ENCODE measurements at regions not wholly inside any gene's neighbourhood (a gene's known extent, or its start where the extent isn't known, plus 50 kb on each side); places are given as distances from the start of the nearest gene placed in this dataset.
A peak's percentile ranks its signal among the peaks of the same experiment; 100 is the strongest.

DNA sequence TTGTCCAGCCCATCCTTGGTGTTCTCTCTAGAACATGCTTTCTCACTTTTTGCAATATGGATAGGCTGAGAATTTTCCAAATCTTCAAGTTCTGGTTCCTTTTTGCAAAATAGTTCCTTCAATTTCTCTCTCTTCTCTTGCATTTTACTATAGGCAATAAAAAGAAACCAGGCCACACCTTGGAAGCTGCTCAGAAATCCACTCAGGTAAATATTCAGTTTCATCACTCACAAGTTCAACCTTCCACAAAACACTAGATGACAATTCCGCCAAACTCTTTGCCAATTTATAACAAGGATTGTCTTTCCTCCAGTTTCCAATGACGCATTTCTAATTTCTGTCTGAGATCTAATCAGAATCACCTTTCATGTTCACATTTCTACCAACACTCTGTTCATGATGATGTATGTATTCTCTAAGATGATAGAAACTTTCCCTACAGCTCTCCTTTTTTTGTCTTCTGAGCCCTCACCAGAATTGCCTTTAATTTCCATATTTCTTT is 204.2 kb upstream of the PIK3R1 start:
- Histone ChIP-seq H3K9me3 (no peaks in the 10 kb centered on the region), H3K4me3 (no peak overlapping the region), H3K36me3 (no peaks in the 10 kb centered on the region), H3K27ac (peak overlapping the region in 1 of 4 donors; percentile 35), H3K27me3 (no peaks in the 10 kb centered on the region), H3K4me1 (peaks cover 0 to 13% (median 6%) of the 10 kb centered on the region in 4 donors)
- TF ChIP-seq POLR2A (IDR thresholded peaks at IDR 0.05) (no peak), CTCF (IDR thresholded peaks at IDR 0.05) (no peak), EP300 (IDR thresholded peaks at IDR 0.05; ENCODE audit: low read depth) (no peak), POLR2AphosphoS5 (IDR thresholded peaks at IDR 0.05) (no peak)
- in situ Hi-C loops (cut with MboI; ENCODE audit: low pct_ligation_motif_present in 1 of 4, low pct_unique_long_range_greater_than_20kb in 1 of 4, low sequenced_read_pairs in 3 of 4) (no loop called here), intact Hi-C loops (cut with DNase I; ENCODE audit: low total_unique reads) (no loop called here)
- 78 to 80% methylated on average over 2 of the region's 2 CpGs for WGBS, 2 donors (ENCODE audit: low coverage in 1 of 2)
- no peak for DNase-seq

DNA sequence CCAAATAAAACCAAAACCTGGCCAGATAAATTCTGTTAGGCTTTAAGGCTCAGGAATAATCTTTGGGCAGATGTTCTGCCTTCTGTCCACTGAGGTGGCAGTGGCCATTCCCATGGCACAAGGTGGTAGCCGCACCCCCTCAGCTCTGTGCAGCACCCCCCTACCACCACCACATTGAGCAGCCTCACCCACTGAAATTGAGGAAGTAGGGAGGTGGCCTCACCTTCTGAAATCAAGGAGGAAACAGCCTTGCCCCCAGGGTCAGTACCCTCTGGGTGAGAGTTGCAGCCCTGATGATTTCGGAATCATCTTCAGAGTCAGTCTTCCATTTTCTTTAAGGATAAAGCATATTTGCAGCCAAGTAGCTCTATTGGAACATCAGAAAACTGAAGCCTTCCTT is 204.8 kb upstream of the PIK3R1 start:
- WGBS, 2 donors (ENCODE audit: low coverage in 1 of 2) = 89 to 100% methylated on average over 1 to 2 of the region's 2 CpGs
- in situ Hi-C loops (cut with MboI; ENCODE audit: low pct_ligation_motif_present in 1 of 4, low pct_unique_long_range_greater_than_20kb in 1 of 4, low sequenced_read_pairs in 3 of 4) = no loop called here

GRCh38 chr5:68007451-68007850 is 208.1 kb upstream of the PIK3R1 start:
- Histone ChIP-seq H3K36me3 (no peaks in the 10 kb centered on the region), H3K9me3 (no peaks in the 10 kb centered on the region), H3K27ac (no peak overlapping the region), H3K4me1 (peaks cover 0 to 13% (median 6%) of the 10 kb centered on the region in 4 donors), H3K4me3 (no peak overlapping the region), H3K27me3 (no peaks in the 10 kb centered on the region)
- TF ChIP-seq EP300 (IDR thresholded peaks at IDR 0.05; ENCODE audit: low read depth) = no peak
- TF ChIP-seq POLR2AphosphoS5 (IDR thresholded peaks at IDR 0.05) = peak in 1 of 3 donors; percentile 5
- no peak for TF ChIP-seq POLR2A (IDR thresholded peaks at IDR 0.05)
- no peak for TF ChIP-seq CTCF (IDR thresholded peaks at IDR 0.05)
- in situ Hi-C loops (cut with MboI; ENCODE audit: low pct_ligation_motif_present in 1 of 4, low pct_unique_long_range_greater_than_20kb in 1 of 4, low sequenced_read_pairs in 3 of 4) = no loop called here
- 47 to 65% methylated on average over 3 of the region's 3 CpGs for WGBS, 2 donors (ENCODE audit: low coverage in 1 of 2)
- intact Hi-C loops (cut with DNase I; ENCODE audit: low total_unique reads) = no loop called here
- DNase-seq = peak; percentile 22

More for the DNA sequence above, 204.8 kb upstream of the PIK3R1 start:
- Histone ChIP-seq H3K4me3 (no peak overlapping the region), H3K4me1 (peaks cover 0 to 13% (median 6%) of the 10 kb centered on the region in 4 donors), H3K27ac (peak overlapping the region in 1 of 4 donors; percentile 35), H3K27me3 (no peaks in the 10 kb centered on the region), H3K36me3 (no peaks in the 10 kb centered on the region), H3K9me3 (no peaks in the 10 kb centered on the region)
- intact Hi-C loops (cut with DNase I; ENCODE audit: low total_unique reads) = no loop called here
- peak; percentile 22 for DNase-seq
- TF ChIP-seq POLR2A (IDR thresholded peaks at IDR 0.05) = no peak

DNA sequence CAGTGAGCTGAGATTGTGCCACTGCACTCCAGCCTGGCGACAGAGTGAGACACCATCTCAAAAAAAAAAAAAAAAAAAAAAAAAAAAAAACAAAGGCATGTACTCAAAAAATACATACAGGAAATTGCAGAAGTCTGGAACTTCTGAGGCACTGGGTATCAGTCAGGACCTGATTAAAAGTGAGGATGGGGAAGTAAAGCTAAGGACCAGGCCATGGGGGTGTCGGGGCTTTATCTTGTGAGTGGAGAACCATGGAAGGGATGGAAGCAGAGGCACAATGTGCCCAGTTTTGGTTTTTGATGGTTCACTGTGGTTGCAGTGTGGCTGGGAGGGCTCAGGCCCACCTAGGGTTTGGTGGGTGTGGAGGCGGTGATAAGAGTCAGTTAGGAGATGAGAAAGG is 212.7 kb upstream of the PIK3R1 start:
- Histone ChIP-seq H3K27me3 (no peaks in the 10 kb centered on the region), H3K27ac (no peak overlapping the region), H3K4me3 (no peak overlapping the region), H3K36me3 (no peaks in the 10 kb centered on the region), H3K9me3 (no peaks in the 10 kb centered on the region), H3K4me1 (peaks cover 0 to 12% (median 4%) of the 10 kb centered on the region in 4 donors)
- no peak for DNase-seq
- intact Hi-C loops (cut with DNase I; ENCODE audit: low total_unique reads) = no loop called here
- TF ChIP-seq POLR2A (IDR thresholded peaks at IDR 0.05) = no peak
- TF ChIP-seq EP300 (IDR thresholded peaks at IDR 0.05; ENCODE audit: low read depth) = no peak
- TF ChIP-seq CTCF (IDR thresholded peaks at IDR 0.05) = no peak
- TF ChIP-seq POLR2AphosphoS5 (IDR thresholded peaks at IDR 0.05) = no peak
- 78 to 99% methylated on average over 1 to 3 of the region's 3 CpGs for WGBS, 2 donors (ENCODE audit: low coverage in 1 of 2)
- in situ Hi-C loops (cut with MboI; ENCODE audit: low pct_ligation_motif_present in 1 of 4, low pct_unique_long_range_greater_than_20kb in 1 of 4, low sequenced_read_pairs in 3 of 4) = no loop called here

- Histone ChIP-seq H3K9me3 (no peaks in the 10 kb centered on the region), H3K4me1 (peaks cover 0 to 12% (median 4%) of the 10 kb centered on the region in 4 donors), H3K27me3 (no peaks in the 10 kb centered on the region), H3K27ac (no peak overlapping the region), H3K4me3 (no peak overlapping the region), H3K36me3 (no peaks in the 10 kb centered on the region)
- no peak for TF ChIP-seq POLR2A (IDR thresholded peaks at IDR 0.05)
- no peak for TF ChIP-seq EP300 (IDR thresholded peaks at IDR 0.05; ENCODE audit: low read depth)
- TF ChIP-seq POLR2AphosphoS5 (IDR thresholded peaks at IDR 0.05) = no peak
- TF ChIP-seq CTCF (IDR thresholded peaks at IDR 0.05) = no peak
- no peak for DNase-seq
- in situ Hi-C loops (cut with MboI; ENCODE audit: low pct_ligation_motif_present in 1 of 4, low pct_unique_long_range_greater_than_20kb in 1 of 4, low sequenced_read_pairs in 3 of 4) = no loop called here
- intact Hi-C loops (cut with DNase I; ENCODE audit: low total_unique reads) = no loop called here
Measured at GRCh38 chr5:68000805-68001204, 214.8 kb upstream of the PIK3R1 start.
